Parathyroid adenoma (tissue), 2 donors: ENCODE measurements at regions not wholly inside any gene's neighbourhood (a gene's known extent, or its start where the extent isn't known, plus 50 kb on each side); places are given as distances from the start of the nearest gene placed in this dataset.

Experiments used
- H2AFZ ChIP-seq: fragments of 300-600 bp; sonication (generic); one replicate; pipeline ENCODE4 v1.7.0; 2017; ENCODE audit warnings: antibody characterized with exemption, mild to moderate bottlenecking
- H3K27ac ChIP-seq: fragments of 300-600 bp; sonication (generic); one replicate; pipeline ENCODE4 v1.7.0; 2017
- H3K27me3 ChIP-seq: fragments of 300-600 bp; sonication (generic); one replicate; pipeline ENCODE4 v1.7.0; 2017; ENCODE audit warnings: low read length; ENCODE audit not compliant: control insufficient read depth, insufficient read depth
- H3K36me3 ChIP-seq: fragments of 300-600 bp; sonication (generic); one replicate; pipeline ENCODE4 v1.7.0; 2017; ENCODE audit warnings: low read length; ENCODE audit not compliant: control insufficient read depth, insufficient read depth
- H3K4me1 ChIP-seq: fragments of 300-600 bp; sonication (generic); one replicate; pipeline ENCODE4 v1.7.0; 2017; ENCODE audit warnings: control low read depth
- H3K4me2 ChIP-seq: fragments of 300-600 bp; sonication (generic); one replicate; pipeline ENCODE4 v1.7.0; 2017; ENCODE audit warnings: low read length
- H3K4me3 ChIP-seq: fragments of 300-600 bp; sonication (generic); one replicate; pipeline ENCODE4 v1.7.0; 2017; ENCODE audit warnings: low read depth, low read length
- H3K79me2 ChIP-seq: fragments of 300-600 bp; sonication (generic); one replicate; pipeline ENCODE4 v1.7.0; 2017; ENCODE audit warnings: control low read depth
- H3K9ac ChIP-seq: fragments of 300-600 bp; sonication (generic); one replicate; pipeline ENCODE4 v1.7.0; 2017; ENCODE audit warnings: mild to moderate bottlenecking
- H3K9me3 ChIP-seq: fragments of 300-600 bp; sonication (generic); one replicate; pipeline ENCODE4 v1.7.0; 2017; ENCODE audit warnings: low read length; ENCODE audit not compliant: control insufficient read depth
- CTCF ChIP-seq: fragments of 300-600 bp; sonication (generic); IDR thresholded peaks from one replicate; pipeline ENCODE4 v1.7.0; 2017; ENCODE audit warnings: antibody characterized with exemption, mild to moderate bottlenecking
- donor health status: primary hyperparathyroidism.

GRCh38 chr6:71126506-71126905, 162.1 kb upstream of the OGFRL1 start:
- Histone ChIP-seq H3K4me2 (no peak overlapping the region), H2AFZ (no peak overlapping the region), H3K9me3 (no peaks in the 10 kb centered on the region), H3K27me3 (no peaks in the 10 kb centered on the region), H3K4me1 (no peaks in the 10 kb centered on the region), H3K79me2 (no peaks in the 10 kb centered on the region), H3K4me3 (no peak overlapping the region), H3K27ac (no peak overlapping the region), H3K9ac (no peak overlapping the region), H3K36me3 (peaks cover 5% of the 10 kb centered on the region)
- no peak for TF ChIP-seq CTCF

- Histone ChIP-seq H3K9me3 (no peaks in the 10 kb centered on the region), H3K4me2 (no peak overlapping the region), H2AFZ (no peak overlapping the region)
Measured at GRCh38 chr6:71127374-71127773, 161.2 kb upstream of the OGFRL1 start.

GRCh38 chr6:71130277-71130676, 158.3 kb upstream of the OGFRL1 start:
- Histone ChIP-seq H3K4me2 (no peak overlapping the region), H3K36me3 (peaks cover 5% of the 10 kb centered on the region), H3K27me3 (no peaks in the 10 kb centered on the region), H3K4me3 (no peak overlapping the region), H3K79me2 (no peaks in the 10 kb centered on the region), H3K9me3 (no peaks in the 10 kb centered on the region), H3K9ac (no peak overlapping the region), H3K4me1 (no peaks in the 10 kb centered on the region), H2AFZ (no peak overlapping the region), H3K27ac (no peak overlapping the region)
- no peak for TF ChIP-seq CTCF

More at GRCh38 chr6:71127374-71127773, 161.2 kb upstream of the OGFRL1 start:
- Histone ChIP-seq H3K79me2 (no peaks in the 10 kb centered on the region), H3K27ac (no peak overlapping the region), H3K9ac (no peak overlapping the region), H3K36me3 (peaks cover 5% of the 10 kb centered on the region), H3K27me3 (no peaks in the 10 kb centered on the region), H3K4me1 (no peaks in the 10 kb centered on the region), H3K4me3 (no peak overlapping the region)
- no peak for TF ChIP-seq CTCF

- Histone ChIP-seq H3K4me2 (no peak overlapping the region), H3K27ac (no peak overlapping the region), H3K9ac (no peak overlapping the region), H3K36me3 (peaks cover 5% of the 10 kb centered on the region), H3K4me3 (no peak overlapping the region), H3K27me3 (no peaks in the 10 kb centered on the region), H2AFZ (no peak overlapping the region), H3K4me1 (no peaks in the 10 kb centered on the region), H3K79me2 (no peaks in the 10 kb centered on the region), H3K9me3 (no peaks in the 10 kb centered on the region)
- TF ChIP-seq CTCF: no peak
Measured at GRCh38 chr6:71134929-71135642, 153.5 kb upstream of the OGFRL1 start.

- no peak for TF ChIP-seq CTCF
- H3K36me3 ChIP-seq: no peaks in the 10 kb centered on the region
- no peak overlapping the region for H3K4me3 ChIP-seq
- no peak overlapping the region for H2AFZ ChIP-seq
- no peak overlapping the region for H3K4me2 ChIP-seq
- no peak overlapping the region for H3K9ac ChIP-seq
- H3K9me3 ChIP-seq: no peaks in the 10 kb centered on the region
- H3K4me1 ChIP-seq: no peaks in the 10 kb centered on the region
- no peak overlapping the region for H3K27ac ChIP-seq
- H3K79me2 ChIP-seq: no peaks in the 10 kb centered on the region
- H3K27me3 ChIP-seq: no peaks in the 10 kb centered on the region
Measured at GRCh38 chr6:71137973-71138372, 150.6 kb upstream of the OGFRL1 start.
